ENCODE measurements at regions not wholly inside any gene's neighbourhood (a gene's known extent, or its start where the extent isn't known, plus 50 kb on each side); places are given as distances from the start of the nearest gene placed in this dataset.
A peak's percentile ranks its signal among the peaks of the same experiment; 100 is the strongest.

DNA sequence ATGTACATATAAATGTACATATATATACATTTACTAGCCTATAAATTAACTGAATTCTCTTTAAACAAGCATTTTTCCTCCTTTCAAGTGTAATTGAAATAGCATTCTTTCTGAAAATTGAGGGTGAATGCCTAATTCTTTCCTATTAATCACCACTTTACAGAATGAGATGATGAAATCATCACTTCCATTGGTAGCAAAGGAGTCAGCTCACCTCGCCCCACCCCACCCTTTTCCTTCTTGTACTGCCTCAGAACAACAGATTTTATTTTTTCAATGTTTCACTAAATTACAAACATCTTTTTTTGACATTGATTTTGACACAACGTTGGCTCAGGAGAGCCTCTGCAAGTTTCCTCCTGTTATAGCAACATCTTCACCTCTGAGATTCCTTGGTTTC, 181.9 kb upstream of the CDH7 start:
- CTCF ChIA-PET (ENCODE audit: low intra/inter-chr PET ratio, low total read pairs): no interaction called here
- H2AFZ ChIP-seq (ENCODE audit: low read length): no peak overlapping the region
- 0% methylated on average over 2 of the region's 2 CpGs for WGBS (ENCODE audit: low lambda C conversion rate)
- DNase-seq (ENCODE audit: low spot score): no peak
- H3K9me3 ChIP-seq (ENCODE audit: low read length): no peaks in the 10 kb centered on the region
- in situ Hi-C loops (cut with HindIII; ENCODE audit: extremely low pct_ligation_motif_present, low pct_unique_long_range_greater_than_20kb) (no loop called here), intact Hi-C loops (cut with micrococcal nuclease; ENCODE audit: unreplicated experiment) (no loop called here)
- no peak overlapping the region for H3K4me2 ChIP-seq (ENCODE audit: low read depth, low read length)
- FAIRE-seq: no peak
- H3K27me3 ChIP-seq (ENCODE audit: control insufficient read depth in 1 of 2, insufficient read depth in 2 of 2, low read length in 2 of 2): no peaks in the 10 kb centered on the region
- no peaks in the 10 kb centered on the region for H4K20me1 ChIP-seq (ENCODE audit: insufficient read depth, low read length)
- no TSS peak for BruUV-seq (replicated peaks)
- H3K9ac ChIP-seq (ENCODE audit: insufficient read depth, low read depth, low read length): no peak overlapping the region
- H3K4me3 ChIP-seq (replicated peaks in 1 of 3; ENCODE audit: insufficient read depth in 1 of 3, low read depth in 2 of 3, low read length in 3 of 3): no peak overlapping the region
- H3K36me3 ChIP-seq (replicated peaks in 1 of 2; ENCODE audit: control insufficient read depth in 1 of 2, insufficient read depth in 2 of 2, low read length in 2 of 2): no peaks in the 10 kb centered on the region
- ATAC-seq: no peak
- POLR2A ChIA-PET: no interaction called here
- H3K27ac ChIP-seq (ENCODE audit: extremely low read length, insufficient read depth, low read length): no peak overlapping the region
- no peaks in the 10 kb centered on the region for H3K4me1 ChIP-seq (ENCODE audit: insufficient read depth, low read length)
- no peaks in the 10 kb centered on the region for H3K79me2 ChIP-seq (ENCODE audit: insufficient read depth, low read length)
- TF ChIP-seq, protein P1, sequence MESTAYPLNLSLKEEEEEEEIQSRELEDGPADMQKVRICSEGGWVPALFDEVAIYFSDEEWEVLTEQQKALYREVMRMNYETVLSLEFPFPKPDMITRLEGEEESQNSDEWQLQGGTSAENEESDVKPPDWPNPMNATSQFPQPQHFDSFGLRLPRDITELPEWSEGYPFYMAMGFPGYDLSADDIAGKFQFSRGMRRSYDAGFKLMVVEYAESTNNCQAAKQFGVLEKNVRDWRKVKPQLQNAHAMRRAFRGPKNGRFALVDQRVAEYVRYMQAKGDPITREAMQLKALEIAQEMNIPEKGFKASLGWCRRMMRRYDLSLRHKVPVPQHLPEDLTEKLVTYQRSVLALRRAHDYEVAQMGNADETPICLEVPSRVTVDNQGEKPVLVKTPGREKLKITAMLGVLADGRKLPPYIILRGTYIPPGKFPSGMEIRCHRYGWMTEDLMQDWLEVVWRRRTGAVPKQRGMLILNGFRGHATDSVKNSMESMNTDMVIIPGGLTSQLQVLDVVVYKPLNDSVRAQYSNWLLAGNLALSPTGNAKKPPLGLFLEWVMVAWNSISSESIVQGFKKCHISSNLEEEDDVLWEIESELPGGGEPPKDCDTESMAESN (CRISPR knock-in tag; conservative IDR thresholded peaks at IDR 0.05): no peak

DNA sequence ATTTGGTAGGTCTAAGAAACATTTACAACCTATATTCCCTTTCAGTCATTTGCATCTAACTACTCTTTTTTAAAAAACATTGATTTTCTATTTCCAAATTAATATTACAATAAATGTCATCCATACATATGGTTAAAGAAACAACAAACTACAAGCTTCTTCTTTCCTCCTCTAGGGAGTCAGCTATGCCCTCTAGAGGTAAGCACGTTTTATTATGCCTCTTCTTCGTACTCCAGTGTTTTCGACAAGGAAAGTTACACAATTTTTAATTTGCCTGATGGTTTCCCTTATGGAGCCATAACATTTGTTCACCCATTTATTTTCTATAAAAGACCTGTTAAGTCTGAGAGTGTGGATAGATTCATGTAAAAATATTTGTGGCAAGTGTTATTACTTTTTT, 183.4 kb upstream of the CDH7 start:
- DNase-seq (ENCODE audit: low spot score) (peak; percentile 7), FAIRE-seq (peak; percentile 18), ATAC-seq (peak; percentile 55; the same call in 2 of the 3 replicates)
- intact Hi-C loops (cut with micrococcal nuclease; ENCODE audit: unreplicated experiment): no loop called here
- Histone ChIP-seq H3K9me3 (ENCODE audit: low read length) (no peaks in the 10 kb centered on the region), H4K20me1 (ENCODE audit: insufficient read depth, low read length) (no peaks in the 10 kb centered on the region), H3K4me3 (replicated peaks in 1 of 3; ENCODE audit: insufficient read depth in 1 of 3, low read depth in 2 of 3, low read length in 3 of 3) (no peak overlapping the region), H3K27ac (ENCODE audit: extremely low read length, insufficient read depth, low read length) (no peak overlapping the region), H2AFZ (ENCODE audit: low read length) (no peak overlapping the region), H3K79me2 (ENCODE audit: insufficient read depth, low read length) (no peaks in the 10 kb centered on the region), H3K27me3 (ENCODE audit: control insufficient read depth in 1 of 2, insufficient read depth in 2 of 2, low read length in 2 of 2) (no peaks in the 10 kb centered on the region), H3K9ac (ENCODE audit: insufficient read depth, low read depth, low read length) (no peak overlapping the region), H3K4me1 (ENCODE audit: insufficient read depth, low read length) (no peaks in the 10 kb centered on the region), H3K4me2 (ENCODE audit: low read depth, low read length) (no peak overlapping the region), H3K36me3 (replicated peaks in 1 of 2; ENCODE audit: control insufficient read depth in 1 of 2, insufficient read depth in 2 of 2, low read length in 2 of 2) (no peaks in the 10 kb centered on the region)
- POLR2A ChIA-PET: no interaction called here
- 5% methylated on average over 3 of the region's 3 CpGs for WGBS (ENCODE audit: low lambda C conversion rate)
- TF ChIP-seq RBM22 (optimal IDR thresholded peaks at IDR 0.05; ENCODE audit: low read length): no peak
- TF ChIP-seq, protein P2, sequence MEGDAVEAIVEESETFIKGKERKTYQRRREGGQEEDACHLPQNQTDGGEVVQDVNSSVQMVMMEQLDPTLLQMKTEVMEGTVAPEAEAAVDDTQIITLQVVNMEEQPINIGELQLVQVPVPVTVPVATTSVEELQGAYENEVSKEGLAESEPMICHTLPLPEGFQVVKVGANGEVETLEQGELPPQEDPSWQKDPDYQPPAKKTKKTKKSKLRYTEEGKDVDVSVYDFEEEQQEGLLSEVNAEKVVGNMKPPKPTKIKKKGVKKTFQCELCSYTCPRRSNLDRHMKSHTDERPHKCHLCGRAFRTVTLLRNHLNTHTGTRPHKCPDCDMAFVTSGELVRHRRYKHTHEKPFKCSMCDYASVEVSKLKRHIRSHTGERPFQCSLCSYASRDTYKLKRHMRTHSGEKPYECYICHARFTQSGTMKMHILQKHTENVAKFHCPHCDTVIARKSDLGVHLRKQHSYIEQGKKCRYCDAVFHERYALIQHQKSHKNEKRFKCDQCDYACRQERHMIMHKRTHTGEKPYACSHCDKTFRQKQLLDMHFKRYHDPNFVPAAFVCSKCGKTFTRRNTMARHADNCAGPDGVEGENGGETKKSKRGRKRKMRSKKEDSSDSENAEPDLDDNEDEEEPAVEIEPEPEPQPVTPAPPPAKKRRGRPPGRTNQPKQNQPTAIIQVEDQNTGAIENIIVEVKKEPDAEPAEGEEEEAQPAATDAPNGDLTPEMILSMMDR (CRISPR knock-in tag; IDR thresholded peaks at IDR 0.05): peak; percentile 25; the same call in 1 of the 2 replicates
- no TSS peak for BruUV-seq (replicated peaks)
- CTCF ChIA-PET (ENCODE audit: low intra/inter-chr PET ratio, low total read pairs): no interaction called here
- in situ Hi-C loops (cut with HindIII; ENCODE audit: extremely low pct_ligation_motif_present, low pct_unique_long_range_greater_than_20kb): no loop called here
